Mesenchymal stem cell (in vitro differentiated cells and primary cell): ENCODE measurements at regions not wholly inside any gene's neighbourhood (a gene's known extent, or its start where the extent isn't known, plus 50 kb on each side); places are given as distances from the start of the nearest gene placed in this dataset.

ENCODE experiments used
- DNase-seq: peaks from one replicate; pipeline ENCODE4 v3.0.0-alpha.2; 2013
- H2AFZ ChIP-seq: one replicate; pipeline ENCODE4 v1.6.1; 2013; ENCODE audit warnings: low read depth, mild to moderate bottlenecking, control low read depth, inconsistent platforms, low read length, moderate library complexity
- H2AK5ac ChIP-seq: 2 replicates; pipeline ENCODE4 v1.6.1; 2013; ENCODE audit warnings: low read length, moderate library complexity, mild to moderate bottlenecking, inconsistent platforms; ENCODE audit not compliant: severe bottlenecking
- H2BK120ac ChIP-seq: one replicate; pipeline ENCODE4 v1.6.1; 2013; ENCODE audit warnings: low read depth, mild to moderate bottlenecking, inconsistent platforms, low read length, moderate library complexity
- H2BK12ac ChIP-seq, 2 experiments: one replicate each; pipeline ENCODE4 v1.6.1; 2013; ENCODE audit warnings: inconsistent platforms in 2 of 2, low read length in 2 of 2, mild to moderate bottlenecking in 2 of 2, moderate library complexity in 2 of 2, control low read depth in 1 of 2
- H2BK15ac ChIP-seq: one replicate; pipeline ENCODE4 v1.6.1; 2013; ENCODE audit warnings: mild to moderate bottlenecking, low read depth, inconsistent platforms; ENCODE audit not compliant: poor library complexity, severe bottlenecking
- H2BK5ac ChIP-seq: 2 replicates; pipeline ENCODE4 v1.6.1; 2013; ENCODE audit warnings: low read depth, mild to moderate bottlenecking, low read length, control low read depth, inconsistent platforms; ENCODE audit not compliant: poor library complexity, severe bottlenecking
- H3K14ac ChIP-seq, 2 experiments: one replicate each; pipeline ENCODE4 v1.6.1; 2013; ENCODE audit warnings: inconsistent platforms in 2 of 2, low read length in 2 of 2, control low read depth in 1 of 2, mild to moderate bottlenecking in 1 of 2, moderate library complexity in 1 of 2
- H3K18ac ChIP-seq, 2 experiments: one replicate each; pipeline ENCODE4 v1.6.1; 2013; ENCODE audit warnings: inconsistent platforms in 2 of 2, low read length in 2 of 2, control low read depth in 1 of 2, low read depth in 1 of 2, mild to moderate bottlenecking in 1 of 2
- H3K23ac ChIP-seq, 2 experiments: one replicate each; pipeline ENCODE4 v1.6.1; 2013; ENCODE audit warnings: inconsistent platforms in 2 of 2, low read length in 2 of 2, mild to moderate bottlenecking in 2 of 2, moderate library complexity in 2 of 2, control low read depth in 1 of 2
- H3K27ac ChIP-seq: 2 replicates; pipeline ENCODE4 v1.5.1; 2013; ENCODE audit warnings: mild to moderate bottlenecking, moderate library complexity, low read length, control low read depth, inconsistent platforms; ENCODE audit not compliant: poor library complexity, severe bottlenecking
- H3K27me3 ChIP-seq, 2 experiments: 2 replicates each; pipeline versions ENCODE4 v1.6.1 to v1.7.0; 2013; ENCODE audit warnings: low read length in 2 of 2, mild to moderate bottlenecking in 2 of 2, moderate library complexity in 2 of 2, control low read depth in 1 of 2, inconsistent platforms in 1 of 2; ENCODE audit not compliant: control insufficient read depth in 1 of 2, insufficient read depth in 1 of 2
- H3K36me3 ChIP-seq, 2 experiments: 2 replicates each; pipeline versions ENCODE4 v1.6.1 to v1.7.0; 2013; ENCODE audit warnings: low read length in 2 of 2, control low read depth in 1 of 2, inconsistent platforms in 1 of 2, low read depth in 1 of 2, mild to moderate bottlenecking in 1 of 2; ENCODE audit not compliant: insufficient read depth in 2 of 2, control insufficient read depth in 1 of 2
- H3K4ac ChIP-seq, 2 experiments: one replicate each; pipeline ENCODE4 v1.6.1; 2013; ENCODE audit warnings: inconsistent platforms in 2 of 2, low read length in 2 of 2, mild to moderate bottlenecking in 2 of 2, moderate library complexity in 2 of 2, control low read depth in 1 of 2, low read depth in 1 of 2
- H3K4me1 ChIP-seq: 2 replicates; pipeline ENCODE4 v1.6.1; 2013; ENCODE audit warnings: low read depth, low read length, control low read depth; ENCODE audit not compliant: control insufficient read depth, insufficient read depth
- H3K4me2 ChIP-seq: 2 replicates; pipeline ENCODE4 v1.6.1; 2013; ENCODE audit warnings: low read length, mild to moderate bottlenecking, inconsistent platforms; ENCODE audit not compliant: poor library complexity, severe bottlenecking
- H3K4me3 ChIP-seq, 2 experiments: 2 replicates each; pipeline versions ENCODE4 v1.5.1 to v1.7.0; 2013; ENCODE audit warnings: low read length in 2 of 2, mild to moderate bottlenecking in 2 of 2, control low read depth in 1 of 2, low read depth in 1 of 2; ENCODE audit not compliant: insufficient read depth in 1 of 2
- H3K79me1 ChIP-seq: replicated peaks from 2 replicates; pipeline ENCODE4 v1.6.1; 2013; ENCODE audit warnings: mild to moderate bottlenecking, control low read depth, low read length, inconsistent platforms; ENCODE audit not compliant: poor library complexity, severe bottlenecking
- H3K9ac ChIP-seq: 2 replicates; pipeline ENCODE4 v1.7.0; 2013; ENCODE audit warnings: mild to moderate bottlenecking, low read length, moderate library complexity
- H3K9me3 ChIP-seq: 2 replicates; pipeline ENCODE4 v1.7.0; 2013; ENCODE audit warnings: mild to moderate bottlenecking, low read length; ENCODE audit not compliant: control insufficient read depth
- H4K8ac ChIP-seq: one replicate; pipeline ENCODE4 v1.6.1; 2013; ENCODE audit warnings: inconsistent platforms, mild to moderate bottlenecking, low read length, moderate library complexity
- H4K91ac ChIP-seq: one replicate; pipeline ENCODE4 v1.6.1; 2013; ENCODE audit warnings: mild to moderate bottlenecking, low read length, inconsistent platforms
- WGBS: methylation state at CpG from one replicate; pipeline ENCODE4 v1.1.7; 2013; ENCODE audit warnings: mixed read lengths; 5-methylcytosine and 5-hydroxymethylcytosine counted together

- no peak overlapping the region for H3K18ac ChIP-seq
- H2AFZ ChIP-seq, result no peak overlapping the region
- H4K91ac ChIP-seq, result no peak overlapping the region
- H3K4me1 ChIP-seq, result no peaks in the 10 kb centered on the region
- no peak overlapping the region for H3K27ac ChIP-seq
- H3K9ac ChIP-seq, result no peak overlapping the region
- no peak for DNase-seq
- H3K23ac ChIP-seq, result no peak overlapping the region
- H2AK5ac ChIP-seq, result no peak overlapping the region
- no peak overlapping the region for H3K4me3 ChIP-seq
- H2BK12ac ChIP-seq, result no peak overlapping the region
- no peaks in the 10 kb centered on the region for H3K36me3 ChIP-seq
- no peak overlapping the region for H3K14ac ChIP-seq
- 93% methylated on average over 5 of the region's 5 CpGs for WGBS
- H3K27me3 ChIP-seq, result peaks cover 0 to 18% of the 10 kb centered on the region in 2 experiments
- no peak overlapping the region for H2BK5ac ChIP-seq
- H3K9me3 ChIP-seq, result no peaks in the 10 kb centered on the region
- no peak overlapping the region for H4K8ac ChIP-seq
- H2BK120ac ChIP-seq, result no peak overlapping the region
- H3K79me1 ChIP-seq, result no peaks in the 10 kb centered on the region
- H2BK15ac ChIP-seq, result no peak overlapping the region
- no peak overlapping the region for H3K4ac ChIP-seq
- no peak overlapping the region for H3K4me2 ChIP-seq
Measured at GRCh38 chr1:14246471-14246870, 352.0 kb upstream of the KAZN start.

DNA sequence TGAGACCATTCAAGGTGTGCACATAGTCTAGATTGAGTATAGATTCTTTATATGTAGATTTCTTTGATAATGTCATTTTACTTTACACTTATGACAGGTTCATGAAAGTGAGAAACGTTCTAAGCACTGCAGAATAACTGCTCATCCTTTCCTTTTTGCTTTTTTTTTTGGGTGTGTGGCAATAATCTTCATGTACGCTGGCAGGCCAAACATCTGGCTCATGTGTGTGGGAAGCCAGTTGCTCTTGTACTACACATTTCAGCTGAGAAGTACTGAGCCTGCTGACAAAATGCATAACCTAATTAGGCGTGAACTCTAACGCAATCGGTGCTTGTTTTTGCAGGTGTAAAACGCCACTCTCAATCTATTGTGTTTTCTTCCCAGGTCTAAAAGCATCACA, 350.8 kb upstream of the KAZN start:
- DNase-seq, result no peak
- Histone ChIP-seq H3K4ac (no peak overlapping the region), H2BK120ac (no peak overlapping the region), H3K9me3 (no peaks in the 10 kb centered on the region), H3K23ac (no peak overlapping the region), H3K4me1 (no peaks in the 10 kb centered on the region), H3K79me1 (no peaks in the 10 kb centered on the region), H4K8ac (no peak overlapping the region), H2BK15ac (no peak overlapping the region), H3K36me3 (no peaks in the 10 kb centered on the region), H3K4me3 (no peak overlapping the region), H3K27ac (no peak overlapping the region), H3K18ac (no peak overlapping the region), H3K14ac (no peak overlapping the region), H2BK12ac (no peak overlapping the region), H2AFZ (no peak overlapping the region), H2BK5ac (no peak overlapping the region), H4K91ac (no peak overlapping the region), H3K4me2 (no peak overlapping the region), H2AK5ac (no peak overlapping the region), H3K27me3 (peaks cover 0 to 14% of the 10 kb centered on the region in 2 experiments), H3K9ac (no peak overlapping the region)
- 82% methylated on average over 6 of the region's 6 CpGs for WGBS

DNA sequence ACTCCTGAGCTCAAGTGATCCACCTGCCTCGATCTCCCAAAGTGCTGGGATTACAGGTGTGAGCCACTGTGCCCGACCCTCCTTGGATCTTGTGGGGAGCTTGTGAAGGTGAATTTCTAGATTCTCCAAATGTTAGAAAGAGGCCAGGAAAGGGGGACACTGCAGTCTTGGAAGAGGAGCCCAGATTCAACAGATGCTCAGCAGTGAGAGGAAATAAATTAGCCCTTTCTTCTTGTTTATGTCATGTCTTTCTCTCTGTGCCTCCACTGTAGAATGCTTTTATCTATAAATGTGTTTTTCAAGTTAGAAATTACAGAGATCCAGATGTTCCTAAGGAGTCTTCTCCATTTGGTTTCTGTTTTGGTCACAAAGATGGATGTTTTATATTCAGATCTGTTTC, 346.6 kb upstream of the KAZN start:
- H2AK5ac ChIP-seq, result no peak overlapping the region
- H3K27ac ChIP-seq, result no peak overlapping the region
- H3K4ac ChIP-seq, result no peak overlapping the region
- no peaks in the 10 kb centered on the region for H3K9me3 ChIP-seq
- no peak overlapping the region for H2BK5ac ChIP-seq
- no peak overlapping the region for H2BK12ac ChIP-seq
- H3K36me3 ChIP-seq, result no peaks in the 10 kb centered on the region
- no peak overlapping the region for H4K91ac ChIP-seq
- H3K4me2 ChIP-seq, result no peak overlapping the region
- H3K9ac ChIP-seq, result no peak overlapping the region
- peaks cover 0 to 6% of the 10 kb centered on the region in 2 experiments for H3K27me3 ChIP-seq
- H3K18ac ChIP-seq, result no peak overlapping the region
- H3K14ac ChIP-seq, result no peak overlapping the region
- no peak overlapping the region for H3K23ac ChIP-seq
- no peak overlapping the region for H3K4me3 ChIP-seq
- no peak overlapping the region for H2BK120ac ChIP-seq
- WGBS, result 71% methylated on average over 2 of the region's 2 CpGs
- no peak overlapping the region for H2BK15ac ChIP-seq
- H3K79me1 ChIP-seq, result no peaks in the 10 kb centered on the region
- H2AFZ ChIP-seq, result no peak overlapping the region
- DNase-seq, result no peak
- no peaks in the 10 kb centered on the region for H3K4me1 ChIP-seq
- no peak overlapping the region for H4K8ac ChIP-seq

DNA sequence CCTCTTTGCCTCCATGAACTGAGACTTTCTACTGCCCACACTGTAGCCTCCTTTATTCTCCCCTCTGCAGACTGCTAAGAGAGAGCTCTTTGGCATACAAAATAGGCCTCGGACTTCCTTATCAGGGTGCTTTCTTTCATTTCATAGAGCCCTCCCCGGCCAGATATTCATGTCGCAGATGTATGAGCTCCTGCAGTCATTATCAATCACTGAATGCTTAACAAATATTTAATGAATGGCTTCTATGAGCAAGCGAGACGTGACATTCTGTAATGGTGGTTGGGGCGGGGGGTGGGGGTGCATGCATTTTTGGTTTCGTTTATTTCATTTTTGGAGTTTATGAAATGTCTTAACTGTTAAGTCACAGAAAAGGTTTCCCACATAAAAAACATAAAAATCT, 344.8 kb upstream of the KAZN start:
- Histone ChIP-seq H2AK5ac (no peak overlapping the region), H3K27me3 (peaks cover 0 to 5% of the 10 kb centered on the region in 2 experiments), H3K18ac (no peak overlapping the region), H2BK5ac (no peak overlapping the region), H3K9ac (no peak overlapping the region), H2BK12ac (no peak overlapping the region), H3K9me3 (no peaks in the 10 kb centered on the region), H3K4me3 (no peak overlapping the region), H3K14ac (no peak overlapping the region), H4K91ac (no peak overlapping the region), H3K23ac (no peak overlapping the region), H3K36me3 (no peaks in the 10 kb centered on the region), H2BK120ac (no peak overlapping the region), H3K27ac (no peak overlapping the region), H4K8ac (no peak overlapping the region), H2BK15ac (no peak overlapping the region), H3K4me2 (no peak overlapping the region), H2AFZ (no peak overlapping the region), H3K4ac (no peak overlapping the region), H3K79me1 (no peaks in the 10 kb centered on the region), H3K4me1 (no peaks in the 10 kb centered on the region)
- WGBS, result 100% methylated on average over 4 of the region's 7 CpGs
- DNase-seq, result no peak
